PC-9 (cell line): ENCODE measurements at regions not wholly inside any gene's neighbourhood (a gene's known extent, or its start where the extent isn't known, plus 50 kb on each side); places are given as distances from the start of the nearest gene placed in this dataset.

Experiments
- BruUV-seq: library from RNA; stranded (reverse); fragments of 400-500 nt; replicated peaks from 2 replicates; lab custom pipeline; 2021; lab: Mats Ljungman, UMichigan
- CTCF ChIA-PET: fragments of 300-600 bp; sonication (Branson Sonifier 250); formaldehyde crosslinking; loops from one replicate; lab custom pipeline; 2022; ENCODE audit warnings: antibody characterized with exemption; lab: Charles Lee
- POLR2A ChIA-PET: fragments of 300-600 bp; sonication (Branson Sonifier 250); formaldehyde crosslinking; loops from one replicate; lab custom pipeline; 2022; ENCODE audit warnings: antibody characterized with exemption; ENCODE audit not compliant: unreplicated experiment; lab: Charles Lee
- DNase-seq, 2 experiments: peaks; one replicate each; pipeline versions ENCODE4 v3.0.0 to v3.0.0-alpha.2; 2015 to 2022; ENCODE audit warnings: mixed read lengths in 1 of 2
- H2AFZ ChIP-seq: fragments of 200-600 bp; sonication (generic); 2 replicates; pipeline ENCODE4 v1.8.1; 2017; ENCODE audit warnings: antibody characterized with exemption
- H3F3A ChIP-seq: fragments of 200-600 bp; sonication (generic); 2 replicates; pipeline ENCODE4 v1.8.1; 2017; ENCODE audit warnings: antibody characterized with exemption, mild to moderate bottlenecking, low read depth; ENCODE audit not compliant: insufficient read depth
- H3K27ac ChIP-seq: fragments of 200-600 bp; sonication (generic); 2 replicates; pipeline ENCODE4 v1.6.1; 2016; ENCODE audit warnings: mixed run types
- H3K27me3 ChIP-seq: fragments of 200-600 bp; sonication (generic); 2 replicates; pipeline ENCODE4 v1.6.1; 2016; ENCODE audit warnings: low read depth, mixed run types; ENCODE audit not compliant: insufficient read depth
- H3K36me3 ChIP-seq: fragments of 200-600 bp; sonication (generic); 2 replicates; pipeline ENCODE4 v1.6.1; 2016; ENCODE audit warnings: low read depth, mixed run types
- H3K4me1 ChIP-seq: fragments of 200-600 bp; sonication (generic); replicated peaks from 2 replicates; pipeline ENCODE4 v1.6.1; 2016; ENCODE audit warnings: mixed run types; ENCODE audit not compliant: insufficient read depth
- H3K4me2 ChIP-seq: fragments of 200-600 bp; sonication (generic); 2 replicates; pipeline ENCODE4 v1.6.1; 2017; ENCODE audit warnings: mixed run types
- H3K4me3 ChIP-seq: fragments of 200-600 bp; sonication (generic); 2 replicates; pipeline ENCODE4 v1.6.1; 2016; ENCODE audit warnings: mixed run types
- H3K79me2 ChIP-seq: fragments of 200-600 bp; sonication (generic); 2 replicates; pipeline ENCODE4 v1.6.1; 2017; ENCODE audit warnings: low read depth, mixed run types
- H3K9me2 ChIP-seq: fragments of 200-600 bp; sonication (generic); 2 replicates; pipeline ENCODE4 v1.8.1; 2017; ENCODE audit warnings: mild to moderate bottlenecking; ENCODE audit not compliant: insufficient read depth
- H3K9me3 ChIP-seq: fragments of 200-600 bp; sonication (generic); 2 replicates; pipeline ENCODE4 v1.8.1; 2016; ENCODE audit warnings: low read depth; ENCODE audit not compliant: insufficient read depth
- H4K20me1 ChIP-seq: fragments of 200-600 bp; sonication (generic); 2 replicates; pipeline ENCODE4 v1.8.1; 2017; ENCODE audit not compliant: insufficient read depth
- CTCF ChIP-seq: fragments of 200-600 bp; sonication (generic); conservative IDR thresholded peaks from 2 replicates; pipeline ENCODE4 v1.6.1; 2017; ENCODE audit warnings: mixed run types, antibody characterized with exemption, mild to moderate bottlenecking, moderate library complexity
- EZH2 ChIP-seq: fragments of 200-600 bp; sonication (generic); IDR thresholded peaks from 2 replicates; pipeline ENCODE4 v1.8.0; 2017; ENCODE audit warnings: antibody characterized with exemption, low read depth
- intact Hi-C: fragments of 100-400 bp; cut with micrococcal nuclease; formaldehyde crosslinking; loops from one replicate; pipeline ENCODE4 v1.10.0; 2022; ENCODE audit not compliant: unreplicated experiment

- Histone ChIP-seq H3K9me3 (no peaks in the 10 kb centered on the region), H2AFZ (no peak overlapping the region), H3K4me3 (no peak overlapping the region), H3K79me2 (no peaks in the 10 kb centered on the region), H3K4me1 (no peaks in the 10 kb centered on the region), H3K27ac (no peak overlapping the region), H3F3A (no peaks in the 10 kb centered on the region), H3K27me3 (no peaks in the 10 kb centered on the region), H3K36me3 (no peaks in the 10 kb centered on the region), H4K20me1 (no peaks in the 10 kb centered on the region), H3K9me2 (no peaks in the 10 kb centered on the region), H3K4me2 (no peak overlapping the region)
- intact Hi-C loops = no loop called here
- ChIA-PET CTCF (no interaction called here), POLR2A (interaction anchor here (0.6 kb wide), 1 partner anchor 762 kb away, joined by 3 read pairs; no protein-coding TSS in a partner anchor)
- TF ChIP-seq EZH2 = no peak
- TF ChIP-seq CTCF = no peak
- no peak for DNase-seq
- no TSS peak for BruUV-seq
Observed at GRCh38 chr10:29389493-29389892, 100.6 kb downstream of the LYZL1 start.

DNA sequence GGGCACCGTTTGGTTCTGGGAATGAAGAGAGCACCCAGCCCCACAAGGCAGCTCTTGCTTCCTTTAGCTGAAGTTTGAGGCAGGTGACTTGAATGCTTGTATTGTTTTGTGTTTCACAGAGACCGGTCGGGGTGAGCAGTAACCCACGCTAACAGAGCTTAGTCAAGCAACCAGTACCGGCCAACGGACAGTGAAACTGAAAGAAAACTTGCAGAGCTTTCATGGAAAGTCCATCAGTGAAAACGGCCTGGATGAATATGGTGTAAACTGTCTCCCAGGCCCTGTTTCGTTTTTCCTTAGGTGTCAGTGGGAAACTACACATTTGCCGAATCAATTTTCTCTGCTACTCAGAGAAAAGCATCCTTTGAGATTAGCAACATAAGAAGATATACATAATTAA is 101.1 kb downstream of the LYZL1 start:
- H4K20me1 ChIP-seq = no peaks in the 10 kb centered on the region
- intact Hi-C loops = no loop called here
- no peaks in the 10 kb centered on the region for H3K4me1 ChIP-seq
- ChIA-PET CTCF (no interaction called here), POLR2A (interaction anchor here (0.6 kb wide), 1 partner anchor 762 kb away, joined by 3 read pairs; no protein-coding TSS in a partner anchor)
- H3K4me3 ChIP-seq = no peak overlapping the region
- no peaks in the 10 kb centered on the region for H3F3A ChIP-seq
- no peaks in the 10 kb centered on the region for H3K9me3 ChIP-seq
- no peaks in the 10 kb centered on the region for H3K9me2 ChIP-seq
- H3K79me2 ChIP-seq = no peaks in the 10 kb centered on the region
- no peak overlapping the region for H2AFZ ChIP-seq
- no peaks in the 10 kb centered on the region for H3K36me3 ChIP-seq
- DNase-seq = no peak
- BruUV-seq = no TSS peak
- TF ChIP-seq CTCF (no peak), EZH2 (no peak)
- no peak overlapping the region for H3K4me2 ChIP-seq
- no peaks in the 10 kb centered on the region for H3K27me3 ChIP-seq
- no peak overlapping the region for H3K27ac ChIP-seq

GRCh38 chr10:29392376-29393021 is 103.6 kb downstream of the LYZL1 start:
- Histone ChIP-seq H3K27me3 (peaks cover 4% of the 10 kb centered on the region; the same call in 1 of the 2 replicates), H3K27ac (no peak overlapping the region), H2AFZ (no peak overlapping the region), H3K9me2 (no peaks in the 10 kb centered on the region), H3K9me3 (no peaks in the 10 kb centered on the region), H3F3A (no peaks in the 10 kb centered on the region), H3K79me2 (no peaks in the 10 kb centered on the region), H3K4me2 (no peak overlapping the region), H3K36me3 (no peaks in the 10 kb centered on the region), H3K4me1 (no peaks in the 10 kb centered on the region), H3K4me3 (no peak overlapping the region), H4K20me1 (no peaks in the 10 kb centered on the region)
- ChIA-PET POLR2A (interaction anchor here (0.6 kb wide), 1 partner anchor 127 kb away, joined by 3 read pairs; no protein-coding TSS in a partner anchor), CTCF (interaction anchor here (0.6 to 0.7 kb wide), 4 partner anchors 74 to 755 kb away, joined by 3 to 12 read pairs (median 8); no protein-coding TSS in a partner anchor)
- intact Hi-C loops = loop anchor here (2.0 kb wide), 2 partner anchors 262 to 764 kb away; no protein-coding TSS in a partner anchor
- peak; percentile 80 for TF ChIP-seq CTCF
- TF ChIP-seq EZH2 = no peak
- DNase-seq = peak in 1 of 2 experiments; percentile 33
- BruUV-seq = no TSS peak
